Kidney glomerular epithelial cell (primary cell): ENCODE measurements at regions not wholly inside any gene's neighbourhood (a gene's known extent, or its start where the extent isn't known, plus 50 kb on each side); places are given as distances from the start of the nearest gene placed in this dataset.
A peak's percentile ranks its signal among the peaks of the same experiment; 100 is the strongest.
"Not testable (repeated sequence)": the region's sequence is repeated elsewhere in the genome, so short reads cannot be mapped to it uniquely, and the experiment has no call there.

ENCODE experiments used
- DNase-seq: peaks from one replicate; lab custom pipeline; 2025; lab: John Stamatoyannopoulos, UW

DNA sequence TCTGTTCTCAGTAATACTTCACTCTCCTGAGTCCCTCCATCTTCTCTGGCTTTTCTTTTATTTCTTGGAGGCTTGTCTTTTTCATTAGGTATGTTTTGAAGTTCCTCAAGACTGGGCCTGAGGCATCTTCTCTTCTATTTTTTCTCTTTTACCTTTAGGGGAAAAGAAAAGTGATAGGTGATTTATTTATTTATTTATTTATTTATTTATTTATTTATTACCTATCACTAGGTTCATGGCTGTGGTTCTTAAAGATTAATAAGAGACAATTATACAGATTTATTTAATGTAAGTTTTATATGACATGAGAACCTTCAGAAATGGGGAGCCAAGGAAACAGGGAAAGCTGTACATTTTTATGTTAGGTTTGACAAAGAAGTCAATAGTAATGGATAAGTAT, 330.3 kb upstream of the RBMS3 start:
- DNase-seq, result no peak

DNA sequence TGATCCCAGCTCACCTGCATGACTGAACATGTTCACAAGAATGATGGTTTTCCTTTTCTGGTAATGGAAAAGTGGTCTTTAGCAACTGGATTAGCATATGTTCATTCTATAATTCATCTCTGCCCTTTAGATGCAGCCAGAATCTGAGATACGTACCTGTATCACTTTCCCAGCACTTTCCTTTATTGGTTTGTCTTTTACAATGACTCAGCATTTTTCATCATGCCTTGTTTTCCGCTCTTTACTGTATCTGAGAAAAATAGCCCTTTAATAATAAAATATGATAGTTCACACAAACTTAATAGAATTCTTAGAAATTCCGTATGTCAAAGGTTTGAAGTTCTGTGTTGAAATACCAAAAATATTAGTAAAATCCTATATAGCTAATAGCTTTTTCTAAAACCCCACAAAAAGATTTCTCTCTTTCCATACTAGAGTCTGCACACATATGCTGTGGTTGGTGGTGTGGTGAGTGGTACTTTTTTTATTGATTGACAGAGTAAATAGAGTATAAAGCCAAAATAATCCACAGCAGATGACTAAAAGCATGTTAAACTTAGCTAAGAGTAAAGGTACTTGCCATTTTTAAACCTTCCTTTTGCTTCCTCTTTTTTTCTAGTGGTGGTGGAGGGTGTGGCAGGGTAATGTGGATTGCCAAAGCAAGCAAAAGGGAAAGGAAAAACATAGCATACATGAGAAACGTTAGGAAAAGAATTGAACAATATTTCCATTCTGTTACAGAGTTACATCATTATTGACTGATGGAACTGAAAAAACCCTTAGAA, 328.9 kb upstream of the RBMS3 start:
- no peak for DNase-seq

DNA sequence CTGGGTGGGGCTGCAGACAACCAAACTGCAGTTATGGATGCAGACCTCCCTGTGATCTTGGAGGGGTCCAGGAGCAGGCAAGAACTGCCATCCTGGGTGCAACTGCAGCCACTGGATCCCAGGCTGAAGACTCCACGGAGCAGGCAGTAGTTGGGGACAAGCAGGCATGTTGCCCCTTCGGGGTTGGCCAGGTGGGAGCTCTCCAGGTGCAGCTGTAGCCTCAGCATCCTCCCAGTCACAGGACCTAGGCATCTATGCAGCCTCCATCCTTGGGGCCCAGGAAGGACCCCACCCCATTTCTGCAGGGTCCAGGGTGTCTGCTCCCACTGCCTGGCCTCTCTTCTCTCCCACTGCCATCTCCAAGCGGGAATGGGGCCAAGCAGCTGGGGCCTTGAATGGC, 322.2 kb upstream of the RBMS3 start:
- DNase-seq, result no peak

DNA sequence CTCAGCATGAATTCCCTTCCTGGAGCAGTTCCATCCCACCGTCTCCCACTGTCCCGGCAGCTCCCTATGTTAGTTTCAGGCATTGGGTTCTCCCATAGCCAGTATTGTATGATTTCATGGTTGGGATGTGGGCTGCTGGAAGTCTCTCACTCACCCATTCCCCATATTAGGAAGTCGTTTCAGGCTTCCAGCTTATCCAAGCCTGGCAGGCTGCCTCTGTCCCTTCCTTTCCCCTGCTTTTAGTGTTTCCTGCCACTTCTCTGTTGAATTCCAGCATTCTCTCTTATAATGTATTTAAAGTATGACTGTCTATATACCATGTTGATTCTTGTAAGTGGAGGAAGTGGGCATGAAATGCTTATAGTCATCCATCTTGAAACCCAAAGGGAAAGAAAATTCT, 309.7 kb upstream of the RBMS3 start:
- DNase-seq, result no peak

DNA sequence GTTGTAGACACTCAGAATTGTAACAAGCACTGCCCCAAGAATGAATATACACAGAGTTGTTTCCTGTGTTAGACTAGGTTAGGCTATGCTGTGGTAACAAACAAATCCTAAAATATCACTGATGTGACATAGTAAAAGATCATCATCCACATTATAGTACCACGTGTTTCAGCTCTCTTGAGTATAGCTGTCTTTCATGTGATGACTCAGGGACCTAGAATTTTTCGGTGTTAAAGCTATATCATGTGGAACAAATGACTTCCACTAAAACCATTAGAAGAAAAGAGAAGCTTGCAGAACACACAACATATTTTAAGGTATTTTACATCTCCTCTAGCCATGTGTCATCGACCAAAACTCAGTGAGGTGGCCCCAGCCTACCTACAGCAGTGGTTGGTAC, 307.9 kb upstream of the RBMS3 start:
- peak; percentile 3 for DNase-seq

DNA sequence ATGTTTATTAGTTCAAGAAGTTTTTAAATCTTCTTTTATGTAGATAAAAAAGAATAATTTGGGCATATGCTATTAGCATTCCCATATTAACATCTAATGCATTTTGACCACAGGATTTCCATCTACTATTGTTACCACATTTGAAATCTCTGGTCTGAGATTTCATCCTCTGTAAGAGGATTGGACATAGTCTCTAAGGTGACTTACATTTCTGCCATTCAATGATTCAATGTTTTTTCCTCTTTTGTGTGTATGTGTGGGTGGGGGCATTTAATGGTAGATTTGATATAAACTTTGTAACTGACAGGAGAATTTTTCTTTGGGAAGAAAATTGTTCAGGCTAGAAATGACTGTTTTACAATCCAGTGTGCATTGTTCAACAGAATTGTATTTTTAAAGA, 307.3 kb upstream of the RBMS3 start:
- peak; percentile 29 for DNase-seq

DNA sequence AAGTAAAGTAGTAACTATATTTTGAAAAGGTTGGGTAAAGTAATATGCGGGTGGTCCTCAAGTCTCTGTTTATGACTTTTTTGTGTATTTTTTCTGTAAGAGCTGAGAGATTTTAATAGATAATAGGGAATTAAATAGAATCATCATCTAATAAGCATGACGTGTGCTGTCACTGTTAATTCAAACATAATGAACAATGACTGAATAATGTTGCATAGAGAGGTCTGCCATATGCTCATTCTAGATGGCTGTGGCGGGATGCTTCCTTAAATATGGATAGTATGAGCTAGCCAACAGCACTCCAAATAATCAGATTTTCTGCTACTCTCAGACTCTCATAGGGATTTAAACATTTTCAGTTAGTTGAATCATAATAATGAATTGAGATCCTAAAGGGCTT, 302.8 kb upstream of the RBMS3 start:
- no peak for DNase-seq

DNA sequence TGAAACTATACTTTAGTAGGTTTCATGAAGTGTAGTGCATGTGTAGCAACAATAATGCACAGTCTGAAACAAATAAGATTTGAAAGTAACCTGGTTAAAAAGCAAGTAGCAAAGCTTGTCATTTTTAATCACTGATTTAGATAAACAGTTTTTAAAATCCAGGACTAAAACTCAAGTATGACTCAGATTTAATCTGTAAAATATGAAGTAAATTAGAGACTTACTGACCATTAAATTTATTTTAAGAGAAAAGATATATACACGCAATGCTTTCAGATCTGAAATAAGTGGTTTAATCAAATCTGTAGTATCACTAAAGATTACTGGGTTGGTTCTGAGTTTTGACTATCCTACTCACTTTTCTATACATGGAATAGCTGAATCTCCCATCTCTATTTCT, 300.7 kb upstream of the RBMS3 start:
- DNase-seq, result no peak

DNA sequence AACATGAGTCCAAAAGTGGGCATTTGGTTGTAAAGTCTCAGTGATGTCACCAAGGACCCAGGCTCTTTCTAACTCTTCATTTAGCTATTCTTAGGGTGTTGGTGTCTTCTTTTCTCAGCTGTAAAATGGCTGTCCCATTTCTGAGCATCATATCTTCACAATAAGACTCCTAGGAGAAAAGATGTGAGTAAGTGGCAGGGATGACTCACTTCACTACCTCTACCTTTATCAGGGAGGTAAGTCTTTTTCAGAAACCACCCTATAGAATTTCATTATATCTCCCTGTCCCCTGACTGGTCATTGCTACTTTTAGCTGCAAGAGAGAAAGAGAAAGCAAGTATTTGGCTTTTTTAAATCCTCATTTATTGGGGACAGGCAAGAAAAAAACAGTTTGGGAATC, 300.2 kb upstream of the RBMS3 start:
- no peak for DNase-seq

DNA sequence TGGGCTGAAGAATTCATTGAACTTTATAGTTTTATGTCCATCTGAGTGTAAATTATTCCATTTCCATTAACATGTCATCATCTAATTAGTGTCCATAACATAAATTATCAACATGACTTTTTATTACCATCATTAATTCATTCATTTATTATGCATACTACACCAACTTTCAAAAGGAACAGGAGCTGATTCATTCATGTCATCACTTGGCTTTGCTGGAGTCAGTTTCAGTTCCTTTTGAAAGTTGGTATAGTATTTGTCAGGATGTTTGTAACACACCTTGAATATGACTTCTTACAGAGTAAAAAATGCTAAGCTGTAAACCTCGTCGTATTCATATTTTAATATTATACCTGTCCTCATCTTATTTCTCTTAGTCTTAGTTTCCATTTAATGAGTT, 298.0 kb upstream of the RBMS3 start:
- no peak for DNase-seq

DNA sequence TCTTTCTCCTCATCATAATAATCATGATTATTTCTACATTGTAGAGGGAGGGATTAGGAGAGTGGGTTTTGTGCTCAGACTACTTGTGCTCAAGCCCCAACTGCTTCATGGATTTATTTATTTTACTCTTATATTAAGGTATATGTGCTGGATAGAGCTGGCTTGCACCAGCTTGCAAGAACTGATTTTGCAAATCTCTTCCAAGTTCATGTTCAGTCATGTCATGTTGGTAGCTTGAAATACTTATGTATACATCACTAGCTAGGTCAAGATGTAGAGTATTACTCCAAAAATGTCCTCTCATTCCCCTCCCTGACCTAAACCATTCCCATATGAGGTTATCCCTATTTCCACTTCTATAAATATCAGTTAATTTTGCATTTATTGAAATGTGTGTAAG, 293.9 kb upstream of the RBMS3 start:
- DNase-seq, result no peak

DNA sequence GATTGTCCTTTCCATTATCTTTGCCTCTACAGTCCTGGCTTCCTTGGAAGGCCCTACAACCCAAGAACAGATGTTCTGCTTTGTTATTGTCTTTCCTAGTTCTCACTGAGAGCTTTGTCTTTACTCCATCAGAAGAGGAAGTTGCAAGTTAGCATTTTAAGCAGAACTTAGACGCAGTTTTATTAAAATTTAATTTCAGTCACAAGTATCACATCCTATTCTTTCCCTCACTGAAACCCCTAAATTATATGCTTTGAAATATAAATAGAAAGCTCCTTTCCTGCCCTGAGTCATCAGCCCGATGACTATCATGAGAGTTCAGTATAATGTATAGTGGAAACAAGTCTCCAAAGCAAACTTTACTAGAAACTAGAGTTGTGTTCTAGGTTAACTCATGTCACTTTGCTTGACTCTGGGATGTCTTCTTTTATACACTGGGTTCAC, 291.2 kb upstream of the RBMS3 start:
- no peak for DNase-seq

DNA sequence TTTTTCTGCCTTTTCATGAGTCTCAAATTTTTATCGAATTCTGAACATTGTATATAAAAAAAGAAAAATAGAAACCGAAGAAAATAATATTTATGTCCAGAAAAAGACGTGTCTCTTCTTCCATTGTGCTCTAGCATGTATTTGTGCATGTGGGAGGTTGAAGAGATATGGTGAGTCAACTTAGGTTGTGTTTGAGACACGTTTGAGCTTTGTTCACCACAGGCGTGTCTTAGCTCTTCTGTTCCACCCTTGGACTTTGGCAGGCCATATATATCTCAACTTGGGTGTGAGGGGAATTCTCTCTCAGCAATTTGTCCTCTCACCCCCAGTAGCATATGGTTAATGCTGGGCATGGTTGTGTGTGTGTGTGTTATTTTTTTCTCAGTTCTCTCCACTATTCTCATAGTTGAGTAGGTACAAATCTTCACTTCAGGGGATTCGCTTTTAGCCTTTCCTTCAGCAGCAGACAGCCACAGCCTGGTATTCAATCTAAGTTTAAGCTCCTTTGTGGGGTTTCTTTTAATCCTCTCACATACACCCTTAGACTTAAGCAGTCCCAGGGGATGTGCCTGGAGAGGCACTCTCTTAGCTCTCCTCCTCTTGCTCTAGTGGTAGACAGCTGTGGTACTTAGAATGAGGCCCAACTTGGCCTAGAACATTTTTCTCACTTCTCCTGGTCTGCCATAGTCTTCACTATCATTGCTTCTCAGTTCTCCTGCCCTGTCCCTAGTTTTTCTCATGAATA, 286.5 kb upstream of the RBMS3 start:
- no peak for DNase-seq

DNA sequence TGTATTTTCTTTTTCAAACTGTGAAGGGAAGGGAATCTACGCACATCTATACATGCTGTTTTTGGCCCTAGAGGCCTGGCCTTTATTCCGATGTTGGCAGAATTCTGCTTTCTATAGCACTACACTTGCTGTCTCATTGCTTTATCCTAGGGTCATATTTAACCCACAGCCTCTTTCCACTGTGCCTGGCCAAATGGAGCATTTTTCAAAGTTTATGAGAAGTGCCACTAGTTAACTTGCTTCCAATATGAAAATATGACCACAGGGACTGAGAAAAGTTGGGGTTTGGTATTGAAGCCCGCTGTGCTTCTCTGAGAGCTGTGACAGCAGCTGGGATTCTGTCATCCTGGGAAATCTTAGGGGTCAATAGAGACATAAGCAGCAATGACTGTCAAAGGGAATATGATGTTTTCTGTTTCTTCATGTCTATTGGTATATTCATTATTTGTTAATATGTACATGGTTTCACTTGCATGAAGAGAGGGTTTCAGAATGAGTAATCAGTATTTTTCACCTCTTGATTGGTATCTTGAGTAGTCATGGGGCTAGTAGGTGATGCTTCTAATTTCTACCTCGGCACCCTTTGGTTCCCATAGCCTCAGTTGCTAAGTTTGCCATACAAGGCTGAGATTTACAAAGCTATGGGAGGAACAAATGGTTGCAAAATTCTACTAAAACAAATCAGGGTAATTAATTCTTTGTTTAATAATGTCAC, 275.8 kb upstream of the RBMS3 start:
- no peak for DNase-seq

DNA sequence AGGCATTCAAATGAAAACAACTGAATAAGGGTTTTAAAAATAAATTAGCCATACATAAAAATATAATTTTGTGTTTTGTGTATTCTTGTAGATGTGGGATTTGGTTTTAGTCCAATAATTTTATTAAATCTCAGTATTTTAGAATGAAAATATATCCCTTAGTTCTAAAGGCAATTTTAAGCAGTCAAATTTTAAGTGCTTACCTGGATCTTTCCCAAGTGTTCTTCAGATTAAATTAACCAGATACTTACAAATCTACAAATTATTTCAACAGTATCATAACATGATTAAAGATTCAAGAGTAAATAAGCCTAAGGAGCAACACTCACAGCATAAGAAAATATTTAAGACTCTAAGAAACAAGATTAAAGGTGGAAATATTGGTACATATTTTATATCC, 275.0 kb upstream of the RBMS3 start:
- DNase-seq, result no peak

DNA sequence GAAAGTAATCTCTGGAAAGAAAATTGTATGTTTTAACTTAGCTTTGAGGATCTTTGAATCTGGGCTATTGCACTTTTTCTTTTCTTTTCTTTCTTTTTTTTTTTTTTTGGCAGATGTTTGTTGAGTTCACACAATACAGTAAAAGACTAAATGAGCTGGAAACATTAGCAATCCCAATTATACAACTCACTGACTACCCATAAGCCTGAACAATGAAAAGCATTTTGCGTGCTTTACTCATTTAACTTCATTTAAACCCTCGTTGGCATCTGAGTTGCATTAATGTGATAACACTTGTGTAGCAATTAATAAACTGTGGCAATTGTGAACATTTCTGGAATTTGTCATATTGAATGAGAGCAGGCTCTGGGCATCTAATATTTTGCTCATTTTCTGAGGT, 269.4 kb upstream of the RBMS3 start:
- DNase-seq, result no peak

DNA sequence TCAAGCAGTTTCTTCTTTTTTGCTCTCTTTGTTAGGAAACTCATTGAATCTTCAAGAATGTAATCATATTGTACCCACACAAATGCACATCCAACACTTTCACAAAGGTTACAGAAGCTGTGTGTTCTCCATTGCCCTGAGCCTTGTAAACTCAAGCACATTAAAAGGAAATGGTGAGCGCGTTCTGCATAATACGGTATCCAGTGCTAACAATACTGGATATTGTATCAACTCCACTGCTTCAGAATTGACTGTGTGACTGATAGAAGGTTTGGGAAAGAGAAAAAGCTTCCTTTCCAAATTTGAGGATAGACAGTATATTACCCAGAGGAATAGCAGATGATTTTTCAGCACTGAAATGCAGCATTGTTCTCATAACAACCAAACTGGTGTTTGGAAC, 268.9 kb upstream of the RBMS3 start:
- DNase-seq, result no peak

DNA sequence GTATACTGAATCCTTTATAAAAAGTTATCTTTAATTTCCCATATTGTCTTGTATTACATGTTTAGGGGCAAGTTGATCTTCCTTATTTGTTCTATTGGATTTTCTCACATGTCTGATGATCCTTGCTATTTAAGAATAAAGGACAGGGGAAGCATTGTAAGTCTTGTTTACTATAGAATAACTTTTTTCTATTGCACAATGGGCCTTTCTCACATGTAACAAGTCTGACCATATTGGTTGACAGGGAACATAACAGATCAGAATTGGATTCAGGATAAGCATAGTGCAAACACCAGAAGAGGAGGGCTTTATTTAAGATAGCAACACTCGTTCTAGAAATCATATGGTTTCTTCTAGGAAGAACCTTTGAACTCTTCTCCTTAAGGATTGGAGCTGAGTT, 257.9 kb upstream of the RBMS3 start:
- DNase-seq, result no peak

DNA sequence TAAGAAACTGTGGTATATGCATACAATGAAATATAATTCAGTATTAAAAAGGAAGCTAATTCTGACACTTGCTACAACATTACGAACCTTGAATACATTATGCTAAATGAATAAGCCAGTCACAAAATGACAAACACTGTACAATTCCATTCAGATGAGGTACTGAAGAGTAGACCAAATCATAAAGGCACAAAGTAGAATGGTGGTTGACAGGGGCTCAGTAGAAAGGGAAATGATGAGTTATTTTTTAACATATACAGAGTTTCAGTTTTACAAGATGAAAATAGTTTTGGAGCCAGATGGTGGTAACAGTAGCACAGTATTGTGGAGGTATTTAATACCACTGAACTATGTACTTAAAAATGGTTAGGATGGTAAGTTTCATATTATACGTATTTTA, 254.6 kb upstream of the RBMS3 start:
- DNase-seq, result no peak

DNA sequence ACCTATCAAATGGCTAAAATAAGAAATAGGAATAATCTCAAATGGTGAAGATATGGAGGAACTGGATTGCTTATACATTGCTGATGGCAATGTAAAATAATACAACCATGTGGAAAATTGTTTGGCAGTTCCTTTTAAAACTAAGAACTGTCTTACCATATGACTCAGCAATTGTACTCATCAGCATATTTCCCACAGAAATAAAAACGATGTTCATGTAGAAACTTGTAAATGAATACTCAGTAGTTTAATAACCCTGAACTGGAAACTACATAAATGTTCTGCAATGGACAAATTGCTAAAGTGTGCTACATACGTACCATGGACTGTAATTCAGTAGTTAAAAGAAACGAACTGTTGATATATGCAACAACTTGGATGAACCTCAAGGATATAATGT, 253.9 kb upstream of the RBMS3 start:
- DNase-seq, result no peak

DNA sequence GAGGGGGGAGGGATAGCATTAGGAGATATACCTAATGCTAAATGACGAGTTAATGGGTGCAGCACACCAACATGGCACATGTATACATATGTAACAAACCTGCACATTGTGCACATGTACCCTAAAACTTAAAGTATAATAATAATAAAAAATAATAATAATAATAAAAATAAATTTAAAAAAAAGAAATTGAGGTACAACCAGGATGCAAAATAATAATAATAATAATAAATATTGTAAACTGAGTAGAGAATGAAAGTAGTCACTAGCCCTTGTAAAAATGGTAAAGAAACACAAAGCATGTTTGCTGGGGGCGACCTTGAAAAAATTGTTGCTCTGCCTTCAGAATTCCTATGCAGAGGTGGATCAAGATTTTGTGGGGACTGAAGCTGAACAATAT, 249.7 kb upstream of the RBMS3 start:
- DNase-seq, result not testable (repeated sequence)

DNA sequence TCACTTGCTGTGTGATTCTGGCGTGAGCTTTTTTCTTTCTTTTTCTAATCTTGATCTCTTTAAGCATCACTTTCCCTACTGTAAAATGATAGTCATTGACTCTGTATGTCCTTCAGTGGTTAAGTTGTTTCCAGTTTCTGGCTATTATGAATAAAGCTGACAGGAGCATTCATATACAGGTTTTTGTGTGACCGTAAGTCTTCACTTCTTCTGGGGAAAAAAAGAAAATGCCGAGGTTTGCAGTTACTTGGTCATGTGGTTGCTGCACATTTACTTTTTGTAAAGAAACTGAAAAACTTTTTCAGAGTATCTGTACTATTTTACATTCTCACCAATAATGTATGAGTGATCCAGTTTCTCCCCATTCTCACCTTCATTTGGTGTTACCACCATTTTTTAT, 247.4 kb upstream of the RBMS3 start:
- no peak for DNase-seq

DNA sequence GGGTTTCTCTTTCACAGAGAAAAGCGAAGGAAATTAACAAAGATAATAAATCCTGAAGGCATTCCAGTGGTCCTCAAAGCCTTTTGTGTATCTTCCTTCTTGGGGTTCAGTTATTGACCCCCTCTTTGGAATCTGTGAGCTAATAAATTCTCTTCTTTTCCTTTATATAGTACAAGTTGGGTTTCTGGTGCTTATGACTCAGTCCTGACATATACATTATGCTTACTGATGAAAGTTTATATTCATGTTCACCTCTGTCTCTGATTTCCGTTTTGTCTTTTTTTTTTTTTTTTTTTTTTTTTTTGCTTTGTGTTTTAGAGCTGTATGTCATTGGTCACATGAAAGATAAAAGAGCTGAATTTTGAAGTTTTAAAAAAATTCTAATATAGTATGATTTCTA, 230.7 kb upstream of the RBMS3 start:
- DNase-seq, result no peak
